Activated CD4-positive, alpha-beta memory T cell treated with anti-CD3 and anti-CD28 coated beads for 36 hours (primary cell): ENCODE measurements at regions not wholly inside any gene's neighbourhood (a gene's known extent, or its start where the extent isn't known, plus 50 kb on each side); places are given as distances from the start of the nearest gene placed in this dataset.

Source experiments
- CTCF ChIA-PET: fragments of 350-600 bp; sonication (Branson Sonifier 250); formaldehyde crosslinking; loops from one replicate; lab custom pipeline; 2021; ENCODE audit warnings: antibody characterized with exemption, inconsistent platforms; lab: Charles Lee
- POLR2A ChIA-PET: fragments of 350-600 bp; sonication (Branson Sonifier 250); formaldehyde crosslinking; loops from one replicate; lab custom pipeline; 2021; ENCODE audit warnings: antibody characterized with exemption; lab: Charles Lee
- DNase-seq: peaks from one replicate; pipeline ENCODE4 v3.0.0-alpha.2; 2020
- H3K27ac Mint-ChIP-seq: one replicate; pipeline ENCODE4 v1.8.0; 2021; ENCODE audit warnings: mixed read lengths
- H3K27me3 Mint-ChIP-seq: one replicate; pipeline ENCODE4 v1.8.0; 2021; ENCODE audit warnings: mixed read lengths
- H3K36me3 Mint-ChIP-seq: one replicate; pipeline ENCODE4 v1.8.0; 2021; ENCODE audit warnings: mixed read lengths
- H3K4me1 Mint-ChIP-seq: one replicate; pipeline ENCODE4 v1.8.0; 2021; ENCODE audit warnings: low read depth, mixed read lengths
- H3K4me3 Mint-ChIP-seq: one replicate; pipeline ENCODE4 v1.8.0; 2021; ENCODE audit warnings: mild to moderate bottlenecking, mixed read lengths
- H3K9me3 Mint-ChIP-seq: one replicate; pipeline ENCODE4 v1.8.0; 2021; ENCODE audit warnings: mixed read lengths
- intact Hi-C: fragments of 100-400 bp; cut with micrococcal nuclease; formaldehyde crosslinking; loops from one replicate; pipeline ENCODE4 v1.15.1; 2023

DNA sequence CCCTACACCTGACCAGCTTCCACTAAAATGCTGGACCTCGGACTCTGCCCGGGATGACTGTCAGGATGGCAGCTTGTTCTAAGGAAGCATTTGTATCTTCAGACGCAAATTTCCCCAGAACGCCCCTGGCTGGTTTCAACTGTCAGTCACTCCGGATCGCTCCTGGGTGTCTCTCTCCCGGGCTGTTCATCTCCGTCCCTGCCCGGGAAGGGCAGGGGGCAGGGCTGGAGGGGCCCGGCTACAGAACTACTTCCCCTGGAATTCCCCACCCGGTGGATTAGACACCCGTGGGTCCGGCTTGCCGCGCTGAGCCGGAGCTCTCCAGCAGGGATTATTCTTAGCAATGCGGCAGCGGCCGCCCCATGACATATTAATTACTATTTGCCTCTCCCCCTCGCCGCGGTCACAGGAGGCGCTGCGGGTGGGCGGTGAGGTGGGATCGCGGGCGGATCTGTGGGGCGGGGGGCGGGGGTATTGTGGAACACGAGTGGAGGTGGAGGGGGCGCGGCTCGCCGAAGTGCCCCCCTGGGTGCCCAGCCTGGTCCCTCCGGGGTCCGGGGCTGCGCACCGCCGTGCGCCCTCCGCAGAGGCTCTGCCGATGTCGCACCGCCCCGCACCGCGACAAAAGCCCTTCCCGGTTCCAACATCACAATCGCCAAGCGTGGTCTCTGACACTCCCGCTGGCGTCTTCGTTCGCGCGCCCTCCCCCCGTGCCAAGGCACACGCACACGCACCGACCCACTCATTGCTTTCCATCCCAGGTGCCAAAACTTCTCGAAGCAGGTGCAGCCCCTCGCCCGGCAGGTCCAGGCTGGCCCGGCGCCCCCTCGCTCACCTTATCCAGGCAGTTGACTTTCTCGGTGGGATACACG is 276.1 kb upstream of the NEBL start:
- no peak for DNase-seq

DNA sequence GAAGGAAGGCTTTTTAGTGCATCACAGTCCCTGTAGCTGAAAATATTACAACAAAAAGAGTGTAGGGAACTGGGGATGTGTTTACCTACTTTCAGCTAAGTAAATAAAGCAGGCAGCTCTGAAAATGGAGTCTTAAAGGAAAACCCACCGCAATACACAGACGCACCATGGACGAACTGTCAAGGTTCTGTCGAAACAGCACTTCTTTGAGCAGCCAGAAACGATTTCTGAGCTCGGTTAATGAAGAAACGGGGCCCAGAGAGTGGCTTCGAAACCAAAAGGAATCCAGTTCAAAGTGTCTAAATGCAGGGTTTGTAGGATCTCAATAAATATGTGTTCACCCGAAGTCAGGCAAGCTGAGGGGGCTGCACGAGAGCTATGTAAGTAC is 275.4 kb upstream of the NEBL start:
- no peak for DNase-seq
- no peaks in the 10 kb centered on the region for H3K9me3 Mint-ChIP-seq
- CTCF ChIA-PET, result no interaction called here
- no peak overlapping the region for H3K4me3 Mint-ChIP-seq
- H3K36me3 Mint-ChIP-seq, result no peaks in the 10 kb centered on the region
- POLR2A ChIA-PET, result no interaction called here
- intact Hi-C loops, result loop anchor here (10.0 kb wide), 1 partner anchor 572 kb away; no protein-coding TSS in a partner anchor
- H3K27me3 Mint-ChIP-seq, result peaks cover 34% of the 10 kb centered on the region
- peaks cover 2% of the 10 kb centered on the region for H3K4me1 Mint-ChIP-seq
- no peak overlapping the region for H3K27ac Mint-ChIP-seq

More for the DNA sequence above, 276.1 kb upstream of the NEBL start:
- Mint-ChIP-seq H3K9me3 (no peaks in the 10 kb centered on the region), H3K4me1 (peaks cover 2% of the 10 kb centered on the region), H3K36me3 (no peaks in the 10 kb centered on the region), H3K27ac (no peak overlapping the region), H3K4me3 (no peak overlapping the region), H3K27me3 (peaks cover 34% of the 10 kb centered on the region)
- POLR2A ChIA-PET, result no interaction called here
- CTCF ChIA-PET, result no interaction called here
- intact Hi-C loops, result loop anchor here (10.0 kb wide), 1 partner anchor 572 kb away; no protein-coding TSS in a partner anchor

DNA sequence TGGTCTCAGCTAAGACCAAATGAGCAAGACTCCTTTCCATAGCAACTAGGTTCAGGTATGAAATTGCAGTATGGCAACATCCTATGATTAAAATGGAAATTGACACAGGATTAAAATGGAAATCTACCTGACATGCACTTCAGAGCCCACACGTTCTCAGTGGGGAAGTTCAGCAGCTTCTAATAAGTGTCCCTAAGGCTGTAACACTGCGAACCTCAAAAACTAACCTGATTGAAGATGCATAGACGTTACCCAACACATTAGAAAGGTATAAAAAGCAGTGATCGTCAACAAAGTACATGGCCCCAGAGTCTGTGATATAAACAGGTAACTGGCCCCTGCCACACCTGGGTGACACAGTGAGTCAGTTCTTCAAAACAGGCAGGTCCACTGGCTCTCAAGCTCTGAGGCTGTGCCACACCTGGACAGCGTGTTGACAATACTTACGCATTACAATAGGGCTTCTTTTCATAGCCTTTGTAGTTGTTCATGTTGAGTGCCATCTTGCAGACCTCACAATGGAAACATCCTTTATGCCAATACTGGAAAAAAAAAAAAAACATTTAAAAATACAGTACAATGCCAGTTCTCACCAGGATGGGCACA is 274.9 kb upstream of the NEBL start:
- intact Hi-C loops, result loop anchor here (10.0 kb wide), 1 partner anchor 573 kb away; no protein-coding TSS in a partner anchor
- Mint-ChIP-seq H3K4me3 (no peak overlapping the region), H3K9me3 (no peaks in the 10 kb centered on the region), H3K4me1 (peaks cover 2% of the 10 kb centered on the region), H3K27me3 (peaks cover 33% of the 10 kb centered on the region), H3K36me3 (no peaks in the 10 kb centered on the region), H3K27ac (no peak overlapping the region)
- ChIA-PET CTCF (no interaction called here), POLR2A (interaction anchor here (0.5 kb wide), 1 partner anchor 11 kb away, joined by 5 read pairs; no protein-coding TSS in a partner anchor)
- no peak for DNase-seq

- DNase-seq, result no peak
- H3K4me3 Mint-ChIP-seq, result no peak overlapping the region
- H3K36me3 Mint-ChIP-seq, result no peaks in the 10 kb centered on the region
- peaks cover 31% of the 10 kb centered on the region for H3K27me3 Mint-ChIP-seq
- no peak overlapping the region for H3K27ac Mint-ChIP-seq
- CTCF ChIA-PET, result no interaction called here
- peaks cover 2% of the 10 kb centered on the region for H3K4me1 Mint-ChIP-seq
- H3K9me3 Mint-ChIP-seq, result no peaks in the 10 kb centered on the region
- intact Hi-C loops, result loop anchor here (10.0 kb wide), 1 partner anchor 573 kb away; no protein-coding TSS in a partner anchor
- POLR2A ChIA-PET, result interaction anchor here (0.5 kb wide), 1 partner anchor 10 kb away, joined by 5 read pairs; no protein-coding TSS in a partner anchor
Observed at GRCh38 chr10:21171197-21171935, 274.3 kb upstream of the NEBL start.

- POLR2A ChIA-PET, result no interaction called here
- H3K4me3 Mint-ChIP-seq, result no peak overlapping the region
- H3K9me3 Mint-ChIP-seq, result no peaks in the 10 kb centered on the region
- no peak for DNase-seq
- intact Hi-C loops, result loop anchor here (10.0 kb wide), 1 partner anchor 575 kb away; no protein-coding TSS in a partner anchor
- no peaks in the 10 kb centered on the region for H3K36me3 Mint-ChIP-seq
- peaks cover 2% of the 10 kb centered on the region for H3K4me1 Mint-ChIP-seq
- H3K27ac Mint-ChIP-seq, result no peak overlapping the region
- peaks cover 26% of the 10 kb centered on the region for H3K27me3 Mint-ChIP-seq
- CTCF ChIA-PET, result no interaction called here
Observed at GRCh38 chr10:21170216-21170615, 273.1 kb upstream of the NEBL start.

- no peaks in the 10 kb centered on the region for H3K36me3 Mint-ChIP-seq
- H3K4me1 Mint-ChIP-seq, result no peaks in the 10 kb centered on the region
- no peak overlapping the region for H3K27ac Mint-ChIP-seq
- no peaks in the 10 kb centered on the region for H3K9me3 Mint-ChIP-seq
- no peak overlapping the region for H3K4me3 Mint-ChIP-seq
- POLR2A ChIA-PET, result no interaction called here
- intact Hi-C loops, result no loop called here
- CTCF ChIA-PET, result no interaction called here
- peaks cover 20% of the 10 kb centered on the region for H3K27me3 Mint-ChIP-seq
- no peak for DNase-seq
Observed at GRCh38 chr10:21169271-21169670, 272.2 kb upstream of the NEBL start.

GRCh38 chr10:21167288-21168010 is 270.3 kb upstream of the NEBL start:
- no peak for DNase-seq
- Mint-ChIP-seq H3K4me3 (no peak overlapping the region), H3K36me3 (no peaks in the 10 kb centered on the region), H3K9me3 (no peaks in the 10 kb centered on the region), H3K4me1 (no peaks in the 10 kb centered on the region), H3K27ac (no peak overlapping the region), H3K27me3 (peaks cover 13% of the 10 kb centered on the region)
- intact Hi-C loops, result no loop called here
- POLR2A ChIA-PET, result no interaction called here
- CTCF ChIA-PET, result no interaction called here

- intact Hi-C loops, result no loop called here
- no peaks in the 10 kb centered on the region for H3K36me3 Mint-ChIP-seq
- H3K27ac Mint-ChIP-seq, result no peak overlapping the region
- peaks cover 1% of the 10 kb centered on the region for H3K9me3 Mint-ChIP-seq
- H3K4me1 Mint-ChIP-seq, result no peaks in the 10 kb centered on the region
- DNase-seq, result no peak
- POLR2A ChIA-PET, result no interaction called here
- H3K27me3 Mint-ChIP-seq, result peaks cover 7% of the 10 kb centered on the region
- CTCF ChIA-PET, result no interaction called here
- no peak overlapping the region for H3K4me3 Mint-ChIP-seq
Observed at GRCh38 chr10:21166557-21167287, 269.6 kb upstream of the NEBL start.

GRCh38 chr10:21165489-21165888 is 268.4 kb upstream of the NEBL start:
- no peaks in the 10 kb centered on the region for H3K4me1 Mint-ChIP-seq
- POLR2A ChIA-PET, result no interaction called here
- CTCF ChIA-PET, result interaction anchor here (0.7 kb wide), 1 partner anchor 1993 kb away, joined by 3 read pairs; no protein-coding TSS in a partner anchor
- no peaks in the 10 kb centered on the region for H3K36me3 Mint-ChIP-seq
- no peak for DNase-seq
- peaks cover 4% of the 10 kb centered on the region for H3K9me3 Mint-ChIP-seq
- intact Hi-C loops, result no loop called here
- peaks cover 2% of the 10 kb centered on the region for H3K27me3 Mint-ChIP-seq
- no peak overlapping the region for H3K4me3 Mint-ChIP-seq
- no peak overlapping the region for H3K27ac Mint-ChIP-seq

- ChIA-PET CTCF (interaction anchor here (0.7 kb wide), 1 partner anchor 1993 kb away, joined by 3 read pairs; no protein-coding TSS in a partner anchor), POLR2A (no interaction called here)
- no peak overlapping the region for H3K4me3 Mint-ChIP-seq
- H3K27ac Mint-ChIP-seq, result no peak overlapping the region
- no peaks in the 10 kb centered on the region for H3K4me1 Mint-ChIP-seq
- peaks cover 4% of the 10 kb centered on the region for H3K9me3 Mint-ChIP-seq
- H3K27me3 Mint-ChIP-seq, result peaks cover 2% of the 10 kb centered on the region
- intact Hi-C loops, result no loop called here
- no peaks in the 10 kb centered on the region for H3K36me3 Mint-ChIP-seq
- DNase-seq, result no peak
Observed at GRCh38 chr10:21164687-21165086, 267.6 kb upstream of the NEBL start.

DNA sequence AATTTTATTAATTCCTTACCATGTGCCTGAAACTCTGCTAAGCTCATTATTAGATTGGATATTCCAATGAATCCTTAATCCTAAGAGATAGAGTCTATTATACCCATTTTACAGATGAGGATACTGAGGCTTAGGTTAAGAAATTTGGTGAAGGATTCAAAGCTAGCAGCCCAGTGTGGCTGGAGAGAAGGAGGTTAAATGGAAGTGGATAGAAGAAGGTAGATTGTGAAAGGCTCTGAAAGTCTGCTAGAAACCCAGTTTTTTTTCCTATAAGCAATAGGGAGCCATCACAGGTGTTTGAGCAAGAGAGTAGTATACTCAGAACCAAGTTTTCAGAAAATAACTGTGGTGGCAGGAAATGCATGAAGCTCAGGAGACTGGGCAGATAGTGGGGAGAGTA is 265.8 kb upstream of the NEBL start:
- no peak overlapping the region for H3K4me3 Mint-ChIP-seq
- H3K27ac Mint-ChIP-seq, result no peak overlapping the region
- intact Hi-C loops, result no loop called here
- ChIA-PET CTCF (no interaction called here), POLR2A (no interaction called here)
- H3K27me3 Mint-ChIP-seq, result peaks cover 4% of the 10 kb centered on the region
- no peaks in the 10 kb centered on the region for H3K4me1 Mint-ChIP-seq
- peaks cover 4% of the 10 kb centered on the region for H3K9me3 Mint-ChIP-seq
- no peaks in the 10 kb centered on the region for H3K36me3 Mint-ChIP-seq
- DNase-seq, result no peak
